RWPE1 (cell line): ENCODE measurements at regions not wholly inside any gene's neighbourhood (a gene's known extent, or its start where the extent isn't known, plus 50 kb on each side); places are given as distances from the start of the nearest gene placed in this dataset.
"Not testable (repeated sequence)": the region's sequence is repeated elsewhere in the genome, so short reads cannot be mapped to it uniquely, and the experiment has no call there.

Experiments used
- CTCF ChIA-PET: fragments of 350-600 bp; sonication (Branson Sonifier 250); formaldehyde crosslinking; extraction: SDS; loops from one replicate; lab custom pipeline; 2021; lab: Yijun Ruan, JAX
- POLR2A ChIA-PET: fragments of 400-600 bp; formaldehyde crosslinking; extraction: SDS; loops from one replicate; lab custom pipeline; 2020; ENCODE audit warnings: antibody characterized with exemption; ENCODE audit not compliant: low non-redundant PET; lab: Yijun Ruan, JAX
- DNase-seq: peaks from one replicate; pipeline ENCODE4 v3.0.0; 2012; ENCODE audit warnings: low spot score
- H3K27ac ChIP-seq: fragments of 450-650 bp; 2 replicates; pipeline ENCODE4 v1.5.1; 2017
- TF ChIP-seq, protein P1 (sequence below): fragments of 450-650 bp; conservative IDR thresholded peaks from 2 replicates; pipeline ENCODE4 v1.5.1; 2017; ENCODE audit warnings: low read depth, mild to moderate bottlenecking

DNA sequence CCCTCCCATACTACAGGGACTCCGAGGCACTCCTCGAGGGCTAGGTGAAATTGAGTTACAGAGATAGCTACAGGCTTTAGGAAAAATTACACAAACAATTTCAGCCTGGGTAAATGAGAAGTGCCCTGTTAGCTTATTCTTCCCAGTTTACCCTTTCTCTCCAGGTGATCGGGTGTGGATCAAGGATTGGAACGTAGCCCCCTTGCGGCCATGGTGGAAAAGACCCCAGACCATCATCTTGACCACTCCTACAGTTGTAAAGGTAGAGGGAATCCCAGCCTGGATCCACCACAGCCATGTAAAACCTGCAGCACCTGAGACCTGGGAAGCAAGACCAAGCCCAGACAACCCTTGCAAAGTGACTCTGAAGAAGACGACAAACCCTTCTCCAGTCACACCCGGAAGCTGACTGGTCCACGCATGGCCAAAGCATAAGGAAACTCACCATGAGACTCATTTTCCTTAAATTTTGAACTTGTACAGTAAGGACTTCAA, 600.6 kb downstream of the UQCRFS1 start:
- no peak for DNase-seq
- TF ChIP-seq, protein P1, sequence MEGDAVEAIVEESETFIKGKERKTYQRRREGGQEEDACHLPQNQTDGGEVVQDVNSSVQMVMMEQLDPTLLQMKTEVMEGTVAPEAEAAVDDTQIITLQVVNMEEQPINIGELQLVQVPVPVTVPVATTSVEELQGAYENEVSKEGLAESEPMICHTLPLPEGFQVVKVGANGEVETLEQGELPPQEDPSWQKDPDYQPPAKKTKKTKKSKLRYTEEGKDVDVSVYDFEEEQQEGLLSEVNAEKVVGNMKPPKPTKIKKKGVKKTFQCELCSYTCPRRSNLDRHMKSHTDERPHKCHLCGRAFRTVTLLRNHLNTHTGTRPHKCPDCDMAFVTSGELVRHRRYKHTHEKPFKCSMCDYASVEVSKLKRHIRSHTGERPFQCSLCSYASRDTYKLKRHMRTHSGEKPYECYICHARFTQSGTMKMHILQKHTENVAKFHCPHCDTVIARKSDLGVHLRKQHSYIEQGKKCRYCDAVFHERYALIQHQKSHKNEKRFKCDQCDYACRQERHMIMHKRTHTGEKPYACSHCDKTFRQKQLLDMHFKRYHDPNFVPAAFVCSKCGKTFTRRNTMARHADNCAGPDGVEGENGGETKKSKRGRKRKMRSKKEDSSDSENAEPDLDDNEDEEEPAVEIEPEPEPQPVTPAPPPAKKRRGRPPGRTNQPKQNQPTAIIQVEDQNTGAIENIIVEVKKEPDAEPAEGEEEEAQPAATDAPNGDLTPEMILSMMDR, result no peak
- CTCF ChIA-PET, result no interaction called here

DNA sequence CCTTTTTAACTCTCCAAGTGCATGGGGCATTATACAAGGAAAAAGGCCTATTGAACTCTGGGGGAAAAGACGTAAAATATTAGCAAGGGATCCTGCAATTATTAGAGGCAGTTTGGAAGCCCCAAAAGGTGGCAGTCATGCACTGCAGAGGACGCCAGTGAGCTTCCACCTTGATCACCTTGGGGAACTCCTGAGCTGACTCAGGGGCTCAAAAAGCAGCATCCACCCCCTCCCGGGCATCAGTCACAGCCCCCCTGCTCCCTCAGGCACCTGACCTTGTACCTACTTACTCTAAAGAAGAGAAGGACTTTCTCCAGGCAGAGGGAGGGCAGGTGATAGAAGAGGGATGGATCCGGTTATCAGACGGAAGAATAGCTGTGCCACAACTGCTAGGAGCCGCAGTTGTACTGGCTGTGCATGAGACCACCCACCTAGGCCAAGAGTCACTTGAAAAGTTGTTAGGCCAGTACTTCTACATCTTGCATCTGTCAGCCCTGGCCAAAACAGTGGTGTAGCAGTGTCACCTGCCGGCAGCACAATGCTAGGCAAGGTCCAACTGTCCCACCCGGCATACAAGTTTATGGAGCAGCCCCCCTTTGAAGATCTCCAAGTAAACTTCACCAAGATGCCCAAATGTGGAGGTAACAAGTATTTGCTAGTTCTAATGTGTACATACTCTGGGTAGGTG, 601.6 kb downstream of the UQCRFS1 start:
- DNase-seq, H3K27ac ChIP-seq, POLR2A ChIA-PET: not testable (repeated sequence)
- CTCF ChIA-PET, result interaction anchor here (0.5 kb wide), 1 partner anchor 1864 kb away, joined by 4 read pairs; no protein-coding TSS in a partner anchor

More for the DNA sequence above, 600.6 kb downstream of the UQCRFS1 start:
- no peak overlapping the region for H3K27ac ChIP-seq
- POLR2A ChIA-PET, result no interaction called here

DNA sequence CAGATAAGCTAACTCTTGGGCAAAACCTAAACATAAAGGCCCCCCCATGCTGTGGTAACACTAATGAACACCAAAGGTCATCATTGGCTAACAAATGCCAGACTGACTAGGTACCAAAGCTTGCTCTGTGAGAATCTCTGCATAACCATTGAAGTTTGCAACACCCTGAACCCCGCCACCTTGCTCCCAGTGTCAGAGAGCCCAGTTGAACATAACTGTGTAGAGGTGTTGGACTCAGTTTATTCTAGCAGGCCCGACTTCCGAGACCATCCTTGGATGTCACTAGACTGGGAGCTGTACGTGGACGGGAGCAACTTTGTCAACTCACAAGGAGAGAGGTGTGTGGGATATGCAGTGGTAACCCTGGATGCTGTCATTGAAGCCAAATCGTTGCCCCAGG, 602.2 kb downstream of the UQCRFS1 start:
- ChIA-PET POLR2A (no interaction called here), CTCF (interaction anchor here (0.5 kb wide), 1 partner anchor 1864 kb away, joined by 4 read pairs; no protein-coding TSS in a partner anchor)
- TF ChIP-seq, protein P1, result no peak
- DNase-seq, result no peak
- H3K27ac ChIP-seq, result no peak overlapping the region

DNA sequence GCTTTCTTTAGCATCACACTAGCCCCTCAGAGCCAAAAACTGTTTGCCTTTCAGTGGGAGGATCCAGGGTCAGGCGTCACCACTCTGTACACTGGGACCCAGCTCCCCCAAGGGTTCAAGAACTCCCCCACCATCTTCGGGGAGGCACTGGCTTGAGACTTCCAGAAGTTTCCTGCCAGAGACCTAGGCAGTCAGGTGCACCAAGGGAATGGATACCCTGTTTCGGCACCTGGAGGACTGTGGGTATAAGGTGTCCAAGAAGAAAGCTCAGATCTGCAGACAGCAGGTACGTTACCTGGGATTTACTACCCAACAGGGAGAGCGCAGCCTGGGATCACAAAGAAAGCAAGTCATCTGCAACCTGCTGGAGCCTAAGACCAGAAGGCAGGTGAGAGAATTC, 603.0 kb downstream of the UQCRFS1 start:
- TF ChIP-seq, protein P1, result no peak

DNA sequence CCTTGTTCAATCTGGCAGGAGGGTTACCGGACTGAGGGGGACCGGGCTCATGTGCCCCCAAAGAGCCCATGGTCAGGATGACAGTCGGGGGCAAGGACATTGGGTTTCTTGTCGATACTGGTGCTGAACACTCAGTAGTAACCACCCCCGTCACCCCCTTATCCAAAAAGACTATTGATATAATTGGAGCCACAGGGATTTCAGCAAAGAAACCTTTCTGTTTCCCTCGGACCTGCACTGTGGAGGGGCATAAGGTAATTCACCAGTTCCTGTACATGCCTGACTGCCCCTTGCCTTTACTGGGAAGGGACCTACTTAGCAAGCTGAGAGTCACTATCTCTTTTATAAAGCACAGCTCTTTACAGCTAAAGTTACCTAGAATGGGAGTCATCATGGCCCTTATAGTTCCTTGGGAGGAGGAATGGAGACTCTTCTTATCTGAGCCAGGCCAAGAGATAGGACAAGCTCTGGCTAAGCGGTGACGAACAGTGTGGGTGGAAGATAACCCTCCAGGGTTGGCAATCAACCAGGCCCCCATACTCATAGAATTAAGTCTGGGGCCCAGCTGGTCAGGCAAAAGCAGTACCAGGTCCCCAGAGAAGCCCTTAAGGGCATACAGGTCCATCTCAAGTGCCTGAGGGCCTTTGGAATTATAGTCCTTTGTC, 603.7 kb downstream of the UQCRFS1 start:
- TF ChIP-seq, protein P1, result no peak
- ChIA-PET CTCF (no interaction called here), POLR2A (no interaction called here)
- DNase-seq, result no peak
- no peak overlapping the region for H3K27ac ChIP-seq

More for the DNA sequence above, 603.0 kb downstream of the UQCRFS1 start:
- CTCF ChIA-PET, result no interaction called here
- H3K27ac ChIP-seq, result no peak overlapping the region
- POLR2A ChIA-PET, result no interaction called here
- DNase-seq, result no peak

DNA sequence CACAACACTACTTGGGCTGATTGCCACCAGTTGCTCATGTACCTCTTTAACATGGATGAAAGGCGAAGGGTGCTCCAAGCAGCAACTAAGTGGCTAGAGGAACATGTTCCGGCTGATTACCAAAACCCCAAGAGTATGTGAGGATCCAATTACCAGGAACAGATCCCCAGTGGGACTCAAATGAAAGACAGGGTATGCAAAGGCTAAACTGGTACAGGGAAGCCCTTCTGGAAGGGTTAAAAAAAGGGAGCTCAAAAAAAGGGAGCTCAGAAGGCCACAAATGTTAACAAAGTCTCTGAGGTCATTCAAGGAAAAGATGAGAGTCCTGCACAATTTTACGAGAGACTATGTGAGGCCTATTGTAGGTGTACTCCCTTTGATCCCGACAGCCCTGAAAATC, 604.7 kb downstream of the UQCRFS1 start:
- ChIA-PET CTCF (no interaction called here), POLR2A (no interaction called here)
- TF ChIP-seq, protein P1, result no peak
- DNase-seq, result no peak
- H3K27ac ChIP-seq, result no peak overlapping the region
